NCI-H1048 (cell line): ENCODE measurements at regions not wholly inside any gene's neighbourhood (a gene's known extent, or its start where the extent isn't known, plus 50 kb on each side); places are given as distances from the start of the nearest gene placed in this dataset.
"Not testable (repeated sequence)": the region's sequence is repeated elsewhere in the genome, so short reads cannot be mapped to it uniquely, and the experiment has no call there.

Source experiments
- DNase-seq: peaks from one replicate; lab custom pipeline; 2025; lab: John Stamatoyannopoulos, UW

- not testable (repeated sequence) for DNase-seq
Observed at GRCh38 chr3:6428276-6428675, 432.6 kb upstream of the GRM7 start.

GRCh38 chr3:6435951-6436350 is 425.0 kb upstream of the GRM7 start:
- no peak for DNase-seq

- DNase-seq: no peak
Observed at GRCh38 chr3:6437631-6438030, 423.3 kb upstream of the GRM7 start.

- no peak for DNase-seq
Observed at GRCh38 chr3:6438031-6438430, 422.9 kb upstream of the GRM7 start.

- DNase-seq: no peak
Observed at GRCh38 chr3:6439226-6439625, 421.7 kb upstream of the GRM7 start.

- DNase-seq: no peak
Observed at GRCh38 chr3:6439824-6440223, 421.1 kb upstream of the GRM7 start.

- no peak for DNase-seq
Observed at GRCh38 chr3:6444888-6445658, 415.8 kb upstream of the GRM7 start.

- DNase-seq: no peak
Observed at GRCh38 chr3:6447166-6447801, 413.6 kb upstream of the GRM7 start.

- DNase-seq: no peak
Observed at GRCh38 chr3:6448011-6448410, 412.9 kb upstream of the GRM7 start.

- DNase-seq: no peak
Observed at GRCh38 chr3:6449099-6449498, 411.8 kb upstream of the GRM7 start.

- no peak for DNase-seq
Observed at GRCh38 chr3:6452974-6453373, 407.9 kb upstream of the GRM7 start.

- DNase-seq: no peak
Observed at GRCh38 chr3:6455031-6455430, 405.9 kb upstream of the GRM7 start.

- DNase-seq: no peak
Observed at GRCh38 chr3:6467186-6467585, 393.7 kb upstream of the GRM7 start.

- no peak for DNase-seq
Observed at GRCh38 chr3:6468589-6468988, 392.3 kb upstream of the GRM7 start.

GRCh38 chr3:6471744-6472143 is 389.2 kb upstream of the GRM7 start:
- no peak for DNase-seq

GRCh38 chr3:6490487-6491327 is 370.2 kb upstream of the GRM7 start:
- not testable (repeated sequence) for DNase-seq

- no peak for DNase-seq
Observed at GRCh38 chr3:6491768-6492167, 369.1 kb upstream of the GRM7 start.

GRCh38 chr3:6492306-6492705 is 368.6 kb upstream of the GRM7 start:
- no peak for DNase-seq

- DNase-seq: not testable (repeated sequence)
Observed at GRCh38 chr3:6498944-6499343, 362.0 kb upstream of the GRM7 start.

- no peak for DNase-seq
Observed at GRCh38 chr3:6504347-6504746, 356.6 kb upstream of the GRM7 start.

GRCh38 chr3:6504834-6505233 is 356.1 kb upstream of the GRM7 start:
- DNase-seq: no peak

- no peak for DNase-seq
Observed at GRCh38 chr3:6508410-6508759, 352.5 kb upstream of the GRM7 start.

GRCh38 chr3:6509576-6509975 is 351.3 kb upstream of the GRM7 start:
- DNase-seq: no peak
